ENCODE measurements at regions not wholly inside any gene's neighbourhood (a gene's known extent, or its start where the extent isn't known, plus 50 kb on each side); places are given as distances from the start of the nearest gene placed in this dataset.

GRCh38 chr7:130907439-130907838 lies 173.4 kb upstream of the KLF14 start:
- TF ChIP-seq POLR2A (IDR thresholded peaks at IDR 0.05) (no peak), CTCF (IDR thresholded peaks at IDR 0.05) (no peak)
